Liver (tissue), 8 donors: ENCODE measurements at regions not wholly inside any gene's neighbourhood (a gene's known extent, or its start where the extent isn't known, plus 50 kb on each side); places are given as distances from the start of the nearest gene placed in this dataset.

ENCODE experiments used
- DNase-seq: peaks from one replicate; pipeline ENCODE4 v3.0.0-alpha.2; 2017; ENCODE audit warnings: low spot score
- H3K27ac ChIP-seq, 2 donors: one replicate each; pipeline ENCODE4 v1.7.0; 2013; ENCODE audit warnings: inconsistent platforms in 2 of 2, low read length in 2 of 2, control low read depth in 1 of 2, low read depth in 1 of 2, mild to moderate bottlenecking in 1 of 2
- H3K27me3 ChIP-seq, 4 donors: one replicate each; pipeline versions ENCODE4 v1.6.1 to v1.7.0; 2013; ENCODE audit warnings: low read length in 3 of 4, inconsistent platforms in 1 of 4, mild to moderate bottlenecking in 1 of 4, moderate library complexity in 1 of 4; ENCODE audit not compliant: control insufficient read depth in 4 of 4, insufficient read depth in 4 of 4
- H3K36me3 ChIP-seq, 4 donors: one replicate each; pipeline versions ENCODE4 v1.6.1 to v1.7.0; 2013; ENCODE audit warnings: low read length in 3 of 4, mild to moderate bottlenecking in 3 of 4, low read depth in 1 of 4, moderate library complexity in 1 of 4; ENCODE audit not compliant: control insufficient read depth in 4 of 4, insufficient read depth in 3 of 4
- H3K4me1 ChIP-seq, 4 donors: one replicate each; pipeline versions ENCODE4 v1.6.1 to v1.7.0; 2013; ENCODE audit warnings: low read length in 3 of 4, mild to moderate bottlenecking in 3 of 4, moderate library complexity in 1 of 4; ENCODE audit not compliant: control insufficient read depth in 4 of 4, insufficient read depth in 4 of 4
- H3K4me3 ChIP-seq, 3 donors: one replicate each; pipeline versions ENCODE4 v1.6.1 to v1.7.0; 2013; ENCODE audit warnings: low read length in 3 of 3, control low read depth in 1 of 3, low read depth in 1 of 3, mild to moderate bottlenecking in 1 of 3
- H3K9ac ChIP-seq, 2 donors: one replicate each; pipeline ENCODE4 v1.7.0; 2013; ENCODE audit warnings: low read length in 2 of 2, mild to moderate bottlenecking in 2 of 2, moderate library complexity in 2 of 2, control low read depth in 1 of 2, low read depth in 1 of 2
- H3K9me3 ChIP-seq, 4 donors: one replicate each; pipeline versions ENCODE4 v1.6.1 to v1.7.0; 2013; ENCODE audit warnings: low read length in 3 of 4; ENCODE audit not compliant: control insufficient read depth in 4 of 4
- ATF3 ChIP-seq: IDR thresholded peaks from 2 replicates; pipeline ENCODE4 v1.6.1; 2016; ENCODE audit warnings: antibody characterized with exemption
- CTCF ChIP-seq: fragments of 150-350 bp; IDR thresholded peaks from 2 replicates; pipeline ENCODE4 v1.5.1; 2017; ENCODE audit warnings: improper control_type of control experiment, low read depth, low read length; ENCODE audit not compliant: missing input control
- EGR1 ChIP-seq, 2 donors: IDR thresholded peaks; 2 replicates each; pipeline ENCODE4 v1.6.1; 2016 to 2018; ENCODE audit warnings: antibody characterized with exemption in 2 of 2, low read depth in 2 of 2
- FOXA1 ChIP-seq: IDR thresholded peaks from 2 replicates; pipeline ENCODE4 v1.6.1; 2016; ENCODE audit warnings: antibody characterized with exemption
- FOXA2 ChIP-seq: IDR thresholded peaks from 2 replicates; pipeline ENCODE4 v1.6.1; 2016; ENCODE audit warnings: antibody characterized with exemption
- GABPA ChIP-seq, 2 donors: IDR thresholded peaks in 1 of 2; conservative IDR thresholded peaks in 1 of 2; 2 replicates each; pipeline ENCODE4 v1.6.1; 2016; ENCODE audit warnings: antibody characterized with exemption in 2 of 2, mild to moderate bottlenecking in 1 of 2, moderate library complexity in 1 of 2
- HNF4A ChIP-seq, 2 donors: conservative IDR thresholded peaks; 2 replicates each; pipeline ENCODE4 v1.6.1; 2016; ENCODE audit warnings: antibody characterized with exemption in 2 of 2, mild to moderate bottlenecking in 2 of 2
- HNF4G ChIP-seq: IDR thresholded peaks from 2 replicates; pipeline ENCODE4 v1.6.1; 2016; ENCODE audit warnings: antibody characterized with exemption
- JUND ChIP-seq, 2 donors: IDR thresholded peaks; 2 replicates each; pipeline ENCODE4 v1.6.1; 2016; ENCODE audit warnings: antibody characterized with exemption in 2 of 2
- NR2F2 ChIP-seq: IDR thresholded peaks from 2 replicates; pipeline ENCODE4 v1.6.1; 2016; ENCODE audit warnings: antibody characterized with exemption
- RAD21 ChIP-seq, 2 donors: IDR thresholded peaks; 2 replicates each; pipeline ENCODE4 v1.6.1; 2016; ENCODE audit warnings: antibody characterized with exemption in 2 of 2, mild to moderate bottlenecking in 2 of 2
- REST ChIP-seq: IDR thresholded peaks from 2 replicates; pipeline ENCODE4 v1.6.1; 2016; ENCODE audit warnings: antibody characterized with exemption, mild to moderate bottlenecking
- RXRA ChIP-seq, 2 donors: IDR thresholded peaks; 2 replicates each; pipeline ENCODE4 v1.6.1; 2017 to 2018; ENCODE audit warnings: antibody characterized with exemption in 2 of 2, mild to moderate bottlenecking in 1 of 2
- TAF1 ChIP-seq: conservative IDR thresholded peaks from 2 replicates; pipeline ENCODE4 v1.6.1; 2016; ENCODE audit warnings: antibody characterized with exemption, mild to moderate bottlenecking
- YY1 ChIP-seq: IDR thresholded peaks from 2 replicates; pipeline ENCODE4 v1.6.1; 2016; ENCODE audit warnings: antibody characterized with exemption, mild to moderate bottlenecking
- ZBTB33 ChIP-seq: IDR thresholded peaks from 2 replicates; pipeline ENCODE4 v1.6.1; 2016; ENCODE audit warnings: antibody characterized with exemption
- WGBS: extraction: QIAGEN DNeasy Blood & Tissue Kit; methylation state at CpG from one replicate; pipeline ENCODE4 v1.1.7; 2013; 5-methylcytosine and 5-hydroxymethylcytosine counted together
- donor health status: healthy.
- donor health status: healthy.
- donor health status: healthy.
- donor health status: healthy.
- donor health status: healthy.

- Histone ChIP-seq H3K9me3 (no peaks in the 10 kb centered on the region), H3K4me1 (peaks cover 0 to 4% (median 1%) of the 10 kb centered on the region in 4 donors), H3K27me3 (peaks cover 0 to 5% (median 1%) of the 10 kb centered on the region in 4 donors), H3K27ac (no peak overlapping the region), H3K36me3 (no peaks in the 10 kb centered on the region), H3K9ac (no peak overlapping the region), H3K4me3 (peak overlapping the region in 2 of 3 donors; percentile 33 to 38)
- TF ChIP-seq CTCF, result no peak
- TF ChIP-seq FOXA2, result no peak
- TF ChIP-seq ATF3, result no peak
- TF ChIP-seq ZBTB33, result no peak
- TF ChIP-seq REST, result no peak
- TF ChIP-seq YY1, result no peak
- no peak for TF ChIP-seq GABPA (IDR thresholded peaks at IDR 0.05 in 1 of 2, conservative IDR thresholded peaks at IDR 0.05 in 1 of 2)
- TF ChIP-seq JUND (IDR thresholded peaks at IDR 0.05), result no peak
- TF ChIP-seq HNF4G, result no peak
- no peak for TF ChIP-seq HNF4A (conservative IDR thresholded peaks at IDR 0.05)
- no peak for TF ChIP-seq NR2F2
- TF ChIP-seq FOXA1, result no peak
- no peak for TF ChIP-seq EGR1 (IDR thresholded peaks at IDR 0.05; ENCODE audit: low read depth in 2 of 2)
- DNase-seq, result no peak
- 6% methylated on average over 50 of the region's 50 CpGs for WGBS
Measured at GRCh38 chrX:51395810-51396728, 63.4 kb downstream of the NUDT10 start.

GRCh38 chrX:51395480-51395809, 62.8 kb downstream of the NUDT10 start:
- no peak overlapping the region for H3K9ac ChIP-seq
- H3K27ac ChIP-seq, result no peak overlapping the region
- H3K9me3 ChIP-seq, result no peaks in the 10 kb centered on the region
- peaks cover 0 to 4% (median 1%) of the 10 kb centered on the region in 4 donors for H3K4me1 ChIP-seq
- no peak overlapping the region for H3K4me3 ChIP-seq
- WGBS, result 45% methylated on average over 4 of the region's 4 CpGs
- H3K36me3 ChIP-seq, result no peaks in the 10 kb centered on the region
- no peak for DNase-seq
- peaks cover 0 to 5% (median 1%) of the 10 kb centered on the region in 4 donors for H3K27me3 ChIP-seq
- TF ChIP-seq JUND (IDR thresholded peaks at IDR 0.05) (no peak), REST (no peak), RXRA (IDR thresholded peaks at IDR 0.05) (no peak), YY1 (no peak), ZBTB33 (no peak), GABPA (IDR thresholded peaks at IDR 0.05 in 1 of 2, conservative IDR thresholded peaks at IDR 0.05 in 1 of 2) (no peak), FOXA1 (no peak), HNF4A (conservative IDR thresholded peaks at IDR 0.05) (no peak), ATF3 (no peak), RAD21 (IDR thresholded peaks at IDR 0.05) (no peak), TAF1 (no peak)
